DMS 273 (cell line): ENCODE measurements at regions not wholly inside any gene's neighbourhood (a gene's known extent, or its start where the extent isn't known, plus 50 kb on each side); places are given as distances from the start of the nearest gene placed in this dataset.
"Not testable (repeated sequence)": the region's sequence is repeated elsewhere in the genome, so short reads cannot be mapped to it uniquely, and the experiment has no call there.

Experiments used
- DNase-seq: peaks from one replicate; lab custom pipeline; 2025; ENCODE audit not compliant: unreplicated experiment; lab: John Stamatoyannopoulos, UW

GRCh38 chr4:174071595-174071994 is 211.9 kb downstream of the FBXO8 start:
- no peak for DNase-seq

GRCh38 chr4:174069848-174070330 is 213.6 kb downstream of the FBXO8 start:
- no peak for DNase-seq

GRCh38 chr4:174066611-174067205 is 216.8 kb downstream of the FBXO8 start:
- DNase-seq = no peak

- DNase-seq = no peak
These were observed 220.6 kb downstream of the FBXO8 start for GRCh38 chr4:174062831-174063230.

DNA sequence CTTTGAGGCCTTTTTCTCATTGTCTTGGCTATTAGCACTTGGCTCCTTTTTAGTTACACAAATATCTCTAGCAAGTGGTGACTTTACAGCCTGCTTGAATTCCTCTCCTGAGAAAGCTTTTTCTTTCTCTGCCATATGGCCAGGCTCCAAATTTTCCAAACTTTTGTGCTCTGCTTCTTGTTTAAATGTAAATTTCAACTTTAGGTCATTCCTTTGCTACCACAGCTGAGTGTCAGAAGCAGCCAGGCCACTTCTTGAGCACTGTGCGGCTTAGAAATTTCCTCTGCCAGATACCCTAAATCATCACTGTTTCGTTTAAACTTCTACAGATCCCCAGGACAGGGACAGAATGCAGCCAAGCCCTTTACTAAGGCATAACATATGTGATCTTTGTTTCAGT is 222.4 kb downstream of the FBXO8 start:
- DNase-seq = no peak

DNA sequence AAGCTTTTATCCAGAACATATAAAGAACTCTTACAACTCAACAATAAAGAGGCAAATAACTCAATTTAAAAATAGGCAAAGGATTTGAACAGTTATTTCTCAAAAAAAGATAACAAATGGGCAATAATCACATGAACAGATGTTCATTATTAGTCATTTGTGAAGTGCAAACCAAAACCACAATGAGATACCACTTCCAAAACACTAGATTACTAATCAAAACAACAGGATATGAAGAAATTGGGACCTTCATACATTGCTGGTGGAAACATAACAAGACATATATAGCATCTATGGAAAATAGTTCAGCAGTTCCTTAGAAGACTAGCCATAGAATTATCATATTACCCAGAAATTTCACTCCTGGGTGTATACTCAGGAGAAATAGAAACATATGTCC is 224.6 kb downstream of the FBXO8 start:
- DNase-seq = no peak

DNA sequence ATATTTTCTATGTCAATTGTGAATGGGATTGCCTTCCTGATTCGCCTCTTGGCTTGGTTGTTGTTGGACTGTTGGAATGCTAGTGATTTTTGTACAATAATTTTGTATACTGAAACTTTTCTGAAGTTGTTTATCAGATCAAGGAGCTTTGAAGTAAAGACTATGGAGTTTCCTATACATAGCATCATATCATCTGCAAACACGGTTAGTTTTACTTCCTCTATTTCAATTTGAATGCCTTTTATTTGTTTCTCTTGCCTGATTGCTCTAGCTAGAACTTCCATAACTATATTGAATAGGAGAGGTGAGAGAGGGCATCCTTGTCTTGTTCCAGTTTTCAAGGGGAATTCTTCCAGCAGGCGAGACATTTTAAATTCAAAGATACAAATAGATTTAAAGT is 226.5 kb downstream of the FBXO8 start:
- no peak for DNase-seq

- DNase-seq = no peak
These were observed 228.1 kb downstream of the FBXO8 start for GRCh38 chr4:174055344-174055743.

GRCh38 chr4:174053895-174054294 is 229.6 kb downstream of the FBXO8 start:
- no peak for DNase-seq

GRCh38 chr4:174047363-174047762 is 236.1 kb downstream of the FBXO8 start:
- DNase-seq = no peak

DNA sequence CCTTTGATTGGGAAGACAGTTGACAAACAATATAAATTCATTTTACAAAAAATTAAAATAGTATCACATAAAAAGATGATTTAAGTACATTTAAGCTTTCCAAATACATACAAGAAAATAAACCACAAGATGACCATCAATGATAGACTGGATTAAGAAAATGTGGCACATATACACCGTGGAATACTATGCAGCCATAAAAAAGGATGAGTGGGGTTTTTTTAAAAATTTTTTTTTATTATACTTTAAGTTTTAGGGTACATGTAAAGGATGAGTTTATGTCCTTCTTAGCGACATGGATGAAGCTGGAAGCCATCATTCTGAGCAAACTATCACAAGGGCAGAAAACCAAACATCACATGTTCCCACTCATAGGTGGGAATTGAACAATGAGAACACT is 237.6 kb downstream of the FBXO8 start:
- not testable (repeated sequence) for DNase-seq

GRCh38 chr4:174045381-174045780 is 238.1 kb downstream of the FBXO8 start:
- no peak for DNase-seq

- DNase-seq = no peak
These were observed 241.8 kb downstream of the FBXO8 start for GRCh38 chr4:174041555-174042105.

DNA sequence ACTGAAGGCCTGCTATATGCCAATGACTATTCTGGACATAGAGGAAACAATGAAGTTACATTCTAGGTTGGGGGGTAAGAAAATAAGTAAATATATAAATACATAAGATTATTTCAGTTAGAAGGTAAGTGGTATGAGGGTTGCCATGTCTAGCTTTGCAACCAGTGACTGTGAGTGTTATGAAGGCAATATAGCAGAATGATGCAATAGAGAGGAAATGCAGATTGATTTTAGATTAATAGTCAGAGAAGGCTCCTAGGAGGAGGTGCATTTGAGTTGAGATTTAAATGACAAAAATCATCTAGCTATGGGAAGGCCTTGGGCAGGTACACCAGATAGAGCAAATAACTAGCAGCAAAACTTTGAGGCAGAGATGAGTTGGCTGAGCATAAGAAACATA is 243.2 kb downstream of the FBXO8 start:
- DNase-seq = no peak

DNA sequence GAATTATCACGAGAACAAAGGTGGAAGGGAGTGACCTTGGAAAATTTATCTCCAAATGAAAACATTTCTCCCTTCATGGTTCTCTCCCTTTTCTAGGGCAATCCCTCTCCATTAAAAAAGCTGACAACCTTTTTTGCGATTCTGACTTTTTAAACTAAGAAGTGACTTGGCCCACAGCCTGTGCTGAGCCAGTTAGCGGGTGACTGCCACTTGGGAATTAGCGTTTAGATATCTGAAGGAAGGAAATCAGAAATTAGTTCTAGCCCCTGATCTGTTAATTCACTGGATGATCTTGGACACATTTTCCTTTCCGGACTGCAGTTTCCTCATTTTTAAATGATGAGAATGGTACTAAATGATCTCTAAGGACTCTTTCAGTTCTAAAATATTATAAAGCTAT is 245.0 kb downstream of the FBXO8 start:
- no peak for DNase-seq

DNA sequence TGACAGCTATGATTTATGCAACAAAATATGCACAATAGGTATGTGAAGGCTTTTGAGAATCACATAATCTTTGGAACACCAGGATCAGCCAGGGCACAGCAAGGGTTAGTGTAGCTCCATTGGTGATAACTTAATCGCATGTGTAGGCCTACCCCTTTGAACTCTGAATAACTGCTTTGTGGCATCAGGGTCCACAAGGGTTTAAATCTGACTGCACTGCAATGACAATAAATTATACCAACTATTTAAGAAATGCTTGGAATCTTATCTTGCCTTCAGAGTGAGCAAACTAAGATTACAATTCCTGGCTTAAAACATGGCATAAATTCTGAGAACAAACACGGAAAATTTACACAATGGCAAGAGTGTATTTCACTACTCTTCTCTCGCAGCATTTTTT is 245.8 kb downstream of the FBXO8 start:
- DNase-seq = no peak

- no peak for DNase-seq
These were observed 246.4 kb downstream of the FBXO8 start for GRCh38 chr4:174037049-174037448.

GRCh38 chr4:174036576-174036975 is 246.9 kb downstream of the FBXO8 start:
- no peak for DNase-seq

DNA sequence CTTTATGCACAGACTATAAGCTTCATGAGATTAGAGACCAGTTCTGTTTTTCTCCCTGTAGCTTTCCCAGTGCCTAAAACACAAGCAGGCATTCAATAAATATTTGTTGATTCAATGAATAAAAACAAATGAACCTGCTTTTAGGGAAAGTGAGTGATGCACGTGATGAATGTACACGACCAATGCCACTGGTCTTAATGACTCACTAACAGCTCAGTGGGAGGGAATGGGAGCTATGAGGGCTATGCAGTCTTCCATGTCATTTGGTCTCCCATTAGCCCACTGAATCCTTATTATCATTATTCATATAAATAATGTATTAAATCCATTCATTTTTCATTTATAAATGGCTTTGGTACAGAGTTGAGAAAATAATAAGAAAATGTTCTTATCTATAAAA is 247.4 kb downstream of the FBXO8 start:
- no peak for DNase-seq

DNA sequence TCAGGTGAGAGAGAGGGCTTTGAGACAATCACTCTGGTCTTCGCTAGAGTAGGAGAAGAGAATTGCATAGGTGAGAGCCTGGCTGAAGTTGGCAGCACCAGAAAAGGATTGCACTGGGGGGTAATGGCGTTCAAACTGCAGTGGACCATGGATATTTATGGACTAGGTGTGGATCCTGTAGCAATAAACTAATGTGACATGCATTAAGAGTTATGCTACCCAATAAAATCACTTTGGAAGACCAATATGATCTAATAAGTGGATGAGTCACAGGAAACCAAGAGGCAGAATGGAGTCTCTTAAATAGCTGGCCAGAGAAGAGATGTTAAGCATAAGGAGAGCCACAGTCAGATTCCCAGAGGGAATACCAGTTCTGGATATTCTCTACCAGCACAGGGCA is 259.8 kb downstream of the FBXO8 start:
- DNase-seq = no peak

DNA sequence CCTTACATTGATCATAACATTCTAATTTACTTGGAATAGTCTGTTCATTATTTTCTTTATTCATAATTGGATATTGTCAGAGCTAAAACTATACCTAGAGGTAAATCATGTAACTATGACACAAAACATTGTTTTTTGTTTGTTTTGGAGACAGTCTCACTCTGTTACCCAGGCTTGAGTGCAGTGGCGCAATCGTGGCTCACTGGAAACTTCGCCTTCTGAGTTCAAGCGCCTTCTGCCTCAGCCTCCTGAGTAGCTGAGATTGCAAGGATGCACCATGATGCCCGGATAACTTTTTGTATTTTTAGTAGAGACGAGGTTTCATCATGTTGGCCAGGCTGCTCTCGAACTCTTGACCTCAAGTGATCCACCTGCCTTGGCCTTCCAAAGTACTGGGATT is 265.2 kb downstream of the FBXO8 start:
- no peak for DNase-seq

DNA sequence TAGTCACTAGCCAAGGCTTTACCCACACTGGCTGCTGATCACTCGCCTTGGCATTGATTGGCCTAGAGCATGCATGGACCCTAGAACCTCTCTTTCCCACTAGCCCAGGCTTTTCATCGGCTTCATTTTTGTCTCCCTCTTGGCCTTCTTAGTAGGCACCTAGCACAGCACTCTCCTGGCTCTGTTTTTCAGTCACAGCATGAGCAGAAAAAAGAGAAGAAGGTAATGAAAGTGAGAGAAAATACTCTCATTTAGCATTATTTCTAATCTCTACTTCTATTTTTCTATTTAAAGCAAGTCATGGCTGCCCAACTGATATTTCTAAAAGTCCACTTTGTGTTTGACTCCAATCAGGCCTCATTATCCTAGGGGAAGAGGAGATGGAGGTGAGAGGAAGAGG is 267.2 kb downstream of the FBXO8 start:
- no peak for DNase-seq

DNA sequence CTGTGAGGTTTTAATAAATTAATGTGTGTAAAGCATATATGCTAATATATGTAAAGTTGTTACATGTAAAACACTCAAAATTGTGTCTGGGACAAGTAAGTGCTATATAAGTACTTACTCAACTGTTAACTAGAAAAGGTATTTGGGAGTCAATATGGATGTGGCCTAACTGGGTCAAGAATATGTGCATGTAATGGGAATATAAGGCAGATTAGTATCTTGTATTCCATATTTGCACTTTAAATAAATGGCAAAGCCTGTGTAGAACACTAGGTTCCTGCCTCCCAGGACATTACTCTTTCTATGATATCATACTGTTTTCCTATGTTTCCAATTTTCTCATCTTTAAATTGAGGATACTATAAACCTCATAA is 270.6 kb downstream of the FBXO8 start:
- DNase-seq = no peak
